Superior temporal gyrus (tissue), 1 donor: ENCODE measurements at regions not wholly inside any gene's neighbourhood (a gene's known extent, or its start where the extent isn't known, plus 50 kb on each side); places are given as distances from the start of the nearest gene placed in this dataset.

ENCODE experiments used
- DNase-seq: peaks from one replicate; pipeline ENCODE4 v3.0.0-alpha.2; 2016; ENCODE audit errors: extremely low spot score

- no peak for DNase-seq
Measured at GRCh38 chr5:110112348-110112747, 422.6 kb downstream of the MAN2A1 start.

GRCh38 chr5:110115503-110115902 lies 425.8 kb downstream of the MAN2A1 start:
- no peak for DNase-seq

DNA sequence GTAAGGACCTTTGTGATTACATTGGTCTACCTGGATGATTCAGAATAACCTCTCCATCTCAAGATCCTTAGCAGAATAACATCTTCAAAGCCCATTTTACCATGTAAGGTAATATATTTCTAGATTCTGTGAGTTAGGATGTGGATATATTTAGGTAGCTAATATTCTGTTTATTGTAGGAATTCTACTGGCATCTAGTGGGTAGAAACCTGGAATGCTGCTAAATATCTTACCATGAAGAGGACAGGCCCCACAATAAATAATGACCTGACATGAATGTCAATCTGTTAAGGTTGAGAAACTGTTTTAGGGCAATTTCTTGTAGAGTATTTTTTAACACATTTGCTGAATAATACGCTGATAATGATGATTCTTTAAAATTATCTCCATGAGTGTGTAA lies 426.8 kb downstream of the MAN2A1 start:
- no peak for DNase-seq

GRCh38 chr5:110134963-110135935 lies 445.5 kb downstream of the MAN2A1 start:
- no peak for DNase-seq

GRCh38 chr5:110150199-110150598 lies 460.5 kb downstream of the MAN2A1 start:
- DNase-seq = no peak

GRCh38 chr5:110159202-110159601 lies 469.5 kb downstream of the MAN2A1 start:
- no peak for DNase-seq

DNA sequence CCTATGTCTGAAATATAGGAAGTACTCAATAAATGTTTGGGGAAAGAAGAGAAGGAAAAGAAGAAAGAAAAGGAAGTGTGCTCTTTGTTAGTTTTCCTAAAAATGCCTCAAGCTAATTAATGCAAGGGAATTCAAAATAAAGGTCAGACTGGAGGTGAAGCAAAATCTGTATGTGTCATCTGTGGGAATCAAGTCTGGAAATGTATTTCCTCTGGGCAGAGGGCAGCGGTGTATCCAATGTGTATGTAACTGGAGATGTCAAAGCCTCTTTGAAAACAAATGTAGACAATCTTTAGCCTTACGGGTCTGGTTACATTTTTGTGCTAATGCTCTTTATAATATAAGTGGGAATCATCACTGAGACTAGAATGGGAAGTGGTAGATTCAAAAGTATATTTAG lies 471.4 kb downstream of the MAN2A1 start:
- DNase-seq = no peak

DNA sequence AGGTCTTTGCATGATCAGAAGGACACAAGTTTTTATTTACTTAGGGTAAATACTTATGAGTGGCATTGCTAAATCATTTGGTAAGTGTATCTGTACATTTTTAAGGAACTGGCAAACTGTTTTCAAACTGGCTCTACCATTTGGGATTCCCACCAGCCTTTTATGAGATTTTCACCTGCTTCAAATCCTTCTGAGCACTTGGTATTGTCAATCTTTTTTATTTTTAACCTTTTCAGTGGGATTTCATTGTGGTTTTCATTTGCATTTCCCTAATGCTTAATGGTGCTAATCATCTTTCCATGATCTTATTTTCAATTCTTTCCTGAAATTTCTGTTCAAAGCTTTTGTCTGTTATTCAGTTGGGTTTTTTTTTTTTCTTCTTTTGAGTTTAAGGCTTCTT lies 475.6 kb downstream of the MAN2A1 start:
- DNase-seq = no peak

DNA sequence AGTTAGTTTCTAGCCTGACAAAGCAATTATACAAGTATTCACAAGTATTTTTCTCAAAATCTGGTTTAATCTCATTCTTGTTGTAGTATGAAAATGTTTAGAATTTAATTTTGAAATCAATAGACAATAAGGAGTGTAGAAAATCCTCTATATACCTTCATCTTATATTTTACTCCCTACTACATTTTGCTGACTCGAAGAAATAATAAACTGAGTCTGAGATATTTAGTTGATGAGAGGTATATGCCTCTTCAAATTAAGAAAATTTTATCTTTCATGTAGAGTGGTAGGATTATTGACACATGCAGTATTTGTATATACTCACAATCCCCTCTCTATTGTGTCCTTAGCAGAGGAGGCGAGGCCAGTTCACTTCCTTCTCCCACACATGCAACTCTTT lies 477.7 kb downstream of the MAN2A1 start:
- no peak for DNase-seq

GRCh38 chr5:110169461-110169860 lies 479.7 kb downstream of the MAN2A1 start:
- DNase-seq = no peak

DNA sequence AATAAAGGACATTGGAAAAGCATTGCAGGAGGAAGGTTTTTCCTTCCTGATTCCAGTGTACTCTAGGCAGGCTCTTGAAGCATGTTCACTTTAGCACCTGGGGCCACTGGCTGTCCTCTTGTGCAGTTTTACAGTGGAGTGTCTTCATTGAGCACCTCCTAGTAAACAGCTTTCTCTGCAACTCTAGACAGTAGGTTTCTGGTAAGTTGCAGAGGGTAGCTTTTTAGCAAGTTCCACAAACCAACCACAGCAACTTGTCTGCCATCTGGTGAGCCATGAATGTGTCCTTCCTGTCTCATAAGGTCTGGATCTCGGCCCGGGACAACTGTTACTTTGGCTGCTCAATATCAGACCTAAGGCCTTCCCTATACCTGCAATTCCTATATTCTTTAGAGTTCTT lies 488.0 kb downstream of the MAN2A1 start:
- no peak for DNase-seq

- DNase-seq = no peak
Measured at GRCh38 chr5:110179321-110179720, 489.6 kb downstream of the MAN2A1 start.

DNA sequence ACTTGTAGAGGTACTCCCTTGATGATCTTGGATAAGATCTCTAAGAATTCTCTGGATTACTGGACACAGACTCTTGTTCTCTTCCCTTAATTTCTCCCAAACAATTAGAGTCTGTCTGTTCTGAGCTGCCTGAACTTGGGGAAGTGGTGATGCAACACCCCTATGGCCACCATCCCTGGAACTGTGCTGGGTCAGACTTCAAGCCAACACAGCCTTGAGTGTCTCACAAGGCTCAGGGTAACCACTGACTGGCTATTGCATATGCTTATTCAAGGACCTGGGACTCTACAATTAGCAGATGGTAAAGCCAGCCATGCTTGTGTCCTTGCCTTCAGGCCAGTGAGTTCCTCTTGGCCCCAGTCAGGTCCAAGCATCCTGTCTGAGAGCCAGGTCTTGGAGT lies 504.5 kb downstream of the MAN2A1 start:
- DNase-seq = no peak

DNA sequence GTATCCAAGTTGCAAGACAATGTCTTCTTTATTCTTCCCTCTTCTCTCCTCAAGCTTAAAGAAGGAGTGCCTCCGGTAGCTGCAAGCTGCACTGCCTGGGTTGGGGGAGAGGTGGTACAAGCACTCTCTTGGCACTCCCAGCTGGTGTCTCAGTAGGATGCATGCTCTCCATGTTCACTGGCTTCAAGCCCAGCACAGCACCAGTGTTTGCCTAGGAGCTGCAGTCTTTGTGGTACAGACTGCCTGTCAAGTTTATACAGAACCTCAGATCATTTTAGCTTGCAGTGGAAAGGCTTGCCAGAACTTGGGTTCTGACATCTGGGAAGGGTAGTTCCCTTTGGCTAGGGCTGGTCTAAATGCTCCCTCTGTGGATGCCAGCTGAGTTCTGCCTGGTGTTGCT lies 505.6 kb downstream of the MAN2A1 start:
- no peak for DNase-seq

DNA sequence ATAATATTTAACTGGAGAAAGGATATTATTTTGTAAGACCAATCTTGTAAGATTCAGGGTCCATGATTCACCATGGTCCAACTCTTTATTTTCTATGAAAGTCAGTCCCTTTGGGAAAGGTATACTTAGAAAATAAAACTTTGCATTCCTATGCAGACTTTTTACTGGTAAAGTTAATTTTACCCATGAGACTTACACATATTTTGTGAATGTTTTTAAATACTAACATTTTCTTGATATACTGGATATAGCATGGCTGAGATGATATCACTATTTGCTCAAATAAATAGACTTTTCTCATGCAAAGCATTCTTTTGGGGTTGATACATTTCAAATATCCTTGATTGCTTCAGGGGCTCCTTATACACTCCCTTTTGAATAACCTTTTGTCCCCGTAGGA lies 512.1 kb downstream of the MAN2A1 start:
- DNase-seq = no peak

DNA sequence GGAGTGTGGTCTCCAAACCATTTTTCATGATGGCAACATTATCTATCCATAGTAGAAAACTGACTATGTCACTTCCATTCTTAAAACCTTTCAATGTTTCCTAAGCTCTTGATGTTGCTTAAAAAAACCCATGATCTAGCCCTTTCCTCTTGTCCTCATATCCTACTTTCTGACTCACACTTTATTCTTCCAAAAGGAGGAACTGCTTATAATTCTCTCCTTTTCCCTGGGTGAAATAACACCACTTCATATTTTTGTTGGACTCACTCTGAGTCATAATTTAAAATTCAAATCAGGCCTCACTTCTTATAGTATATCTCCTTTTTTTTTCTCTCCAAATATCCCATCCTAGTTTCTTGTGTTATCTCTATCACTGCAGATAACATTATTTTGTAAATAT lies 513.9 kb downstream of the MAN2A1 start:
- DNase-seq = no peak

DNA sequence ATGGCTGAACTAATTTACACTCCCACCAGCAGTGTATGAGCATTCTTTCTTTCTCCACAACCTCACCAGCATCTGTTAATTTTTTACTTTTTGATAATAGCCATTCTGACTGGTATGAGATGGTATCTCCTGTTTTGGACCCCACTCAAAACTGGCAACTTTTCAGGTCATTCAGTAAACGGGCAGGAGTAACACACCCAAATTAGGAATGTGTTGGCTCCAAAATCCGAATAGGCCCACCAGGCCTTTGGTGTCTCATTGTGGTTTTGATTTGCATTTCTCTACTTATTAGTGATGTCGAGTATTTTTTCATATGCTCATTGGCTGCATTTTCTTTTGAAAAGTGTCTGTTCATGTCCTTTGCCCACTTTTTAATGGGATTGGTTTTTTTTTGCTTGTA lies 517.1 kb downstream of the TMEM232 start:
- no peak for DNase-seq

DNA sequence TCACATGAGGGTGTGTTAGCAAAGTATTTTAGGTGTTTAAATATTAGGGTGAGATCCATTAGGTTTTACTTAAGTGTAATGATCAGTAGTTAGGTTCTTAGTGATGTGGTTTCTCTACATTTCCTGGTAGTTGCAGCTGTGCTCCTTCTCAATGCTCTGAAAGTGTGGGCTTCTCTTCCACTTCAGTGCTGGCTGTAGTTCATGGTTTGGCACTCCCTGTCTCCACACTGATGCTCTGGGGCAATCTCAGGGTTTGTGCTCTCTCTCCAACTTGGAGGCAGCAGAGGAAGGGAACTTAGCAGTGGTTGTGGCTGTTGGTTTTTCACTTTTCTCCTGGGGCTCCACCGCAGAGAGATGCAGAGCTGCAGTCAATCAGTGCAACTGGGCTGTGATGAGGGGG lies 507.5 kb downstream of the TMEM232 start:
- no peak for DNase-seq

DNA sequence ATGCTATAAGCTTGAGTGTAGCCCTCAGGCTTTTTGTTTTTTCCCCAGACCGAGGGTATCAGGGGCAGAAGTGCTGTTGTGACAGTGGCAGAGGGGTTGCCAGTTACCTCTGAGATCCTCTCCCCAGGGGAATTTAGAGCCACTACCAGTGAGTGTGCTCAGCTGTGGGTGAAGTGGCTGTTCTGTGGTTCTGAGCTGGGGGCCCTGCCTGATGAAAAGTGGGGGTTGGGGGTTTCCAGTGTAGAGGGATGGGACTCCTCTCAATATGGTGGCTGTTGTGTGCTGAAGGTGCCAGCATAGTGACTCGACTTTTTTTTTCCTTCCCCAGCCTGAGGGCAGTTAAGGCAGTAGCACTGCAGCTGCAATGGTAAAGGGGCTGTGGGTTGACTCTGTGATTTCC lies 506.7 kb downstream of the TMEM232 start:
- no peak for DNase-seq

DNA sequence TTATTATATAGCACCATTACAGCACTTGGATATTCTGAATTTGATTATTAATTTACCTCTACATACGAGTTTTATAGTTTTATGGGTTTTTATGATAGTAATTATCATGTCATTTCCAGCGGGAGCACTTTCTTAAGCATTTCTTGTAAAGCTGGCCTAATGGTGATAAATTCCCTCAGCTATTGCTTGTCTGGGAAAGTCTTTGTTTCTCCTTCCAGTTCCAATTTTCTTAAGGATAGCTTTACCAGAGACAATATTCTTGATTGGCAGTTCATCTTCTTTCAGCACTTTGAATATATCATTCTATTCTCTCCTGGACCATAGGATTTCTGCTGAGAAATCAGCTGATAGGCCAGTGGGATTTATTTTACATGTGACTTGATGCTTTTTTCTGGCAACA lies 505.4 kb downstream of the TMEM232 start:
- DNase-seq = no peak

DNA sequence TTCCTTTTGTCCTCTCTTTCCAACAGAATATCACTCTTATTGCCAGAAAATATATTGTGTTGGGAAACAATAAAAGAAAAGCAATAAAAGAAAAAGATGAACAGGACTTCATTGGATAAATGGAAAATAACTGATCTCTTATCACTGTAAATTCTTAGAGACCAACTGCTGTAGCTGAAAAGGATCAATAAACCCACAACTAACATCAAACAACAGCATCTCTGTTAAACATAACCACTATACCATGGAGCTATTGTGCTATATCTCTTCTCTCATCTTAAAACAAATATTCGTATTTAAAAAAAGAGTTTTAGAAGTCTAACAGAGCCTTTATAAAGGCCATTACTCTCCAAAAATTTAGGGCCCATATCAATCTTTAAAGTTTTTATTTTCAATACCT lies 502.4 kb downstream of the TMEM232 start:
- DNase-seq = no peak

DNA sequence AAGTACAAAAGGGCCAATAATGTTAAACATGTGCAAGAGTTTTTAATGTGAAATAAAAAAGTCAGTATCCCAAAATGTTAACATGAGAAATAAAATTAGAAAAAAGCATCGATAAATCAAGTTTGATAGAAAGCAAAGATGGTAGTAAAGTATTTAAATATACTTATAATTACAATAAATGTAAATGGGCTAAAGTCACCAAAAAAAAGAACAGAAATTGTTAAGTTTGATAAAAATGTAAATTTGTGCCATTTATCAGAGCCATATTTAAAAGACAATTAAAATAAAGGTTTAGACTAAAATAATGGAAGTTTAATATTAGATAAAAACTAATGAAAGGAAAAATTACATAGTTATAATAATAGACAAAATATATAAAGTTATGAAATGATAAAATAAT lies 500.5 kb downstream of the TMEM232 start:
- no peak for DNase-seq

- no peak for DNase-seq
Measured at GRCh38 chr5:110239786-110240185, 486.7 kb downstream of the TMEM232 start.

DNA sequence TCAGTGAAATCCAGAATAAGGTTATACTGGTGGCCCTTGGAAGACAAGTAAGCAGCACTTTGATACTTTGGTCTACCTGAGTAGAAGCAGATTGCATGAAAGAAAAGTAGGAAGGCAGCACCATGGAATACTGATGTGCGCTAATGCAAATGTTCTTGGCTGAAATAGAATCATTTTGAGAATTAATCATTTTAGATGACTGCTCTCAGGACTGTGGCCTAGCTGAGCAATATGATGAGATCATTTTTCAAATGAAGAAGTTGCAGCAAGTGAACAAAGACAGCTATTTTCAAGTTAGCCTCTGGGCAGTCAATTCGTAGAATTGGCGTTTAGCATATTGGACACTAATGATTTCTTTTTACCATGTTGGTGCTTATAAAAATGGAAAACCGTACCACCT lies 483.5 kb downstream of the TMEM232 start:
- no peak for DNase-seq
